ENCODE measurements at regions not wholly inside any gene's neighbourhood (a gene's known extent, or its start where the extent isn't known, plus 50 kb on each side); places are given as distances from the start of the nearest gene placed in this dataset.

GRCh38 chr10:113263056-113263455, 289.8 kb upstream of the HABP2 start:
- no peaks in the 10 kb centered on the region for H3K9me3 Mint-ChIP-seq
- DNase-seq (ENCODE audit: low spot score): no peak

More at GRCh38 chr10:113263056-113263455, 289.8 kb upstream of the HABP2 start:
- H4K20me1 ChIP-seq (replicated peaks; ENCODE audit: insufficient read depth): no peaks in the 10 kb centered on the region
- no peaks in the 10 kb centered on the region for H3K36me3 Mint-ChIP-seq (ENCODE audit: low read depth)
- H3K36me3 ChIP-seq (ENCODE audit: insufficient read depth): no peaks in the 10 kb centered on the region
- no peak overlapping the region for H3K4me3 Mint-ChIP-seq
- no peaks in the 10 kb centered on the region; the same call in 1 of the 2 replicates for H3K4me1 ChIP-seq (ENCODE audit: insufficient read depth)
- no peak overlapping the region for H3K4me3 ChIP-seq
- H3K9me2 ChIP-seq (ENCODE audit: insufficient read depth): no peaks in the 10 kb centered on the region
- peaks cover 2% of the 10 kb centered on the region for H3K27me3 Mint-ChIP-seq (ENCODE audit: insufficient read depth, low read depth, poor library complexity)
- no peak for TF ChIP-seq POLR2AphosphoS5 (IDR thresholded peaks at IDR 0.05; ENCODE audit: low read depth)
- no peak for TF ChIP-seq ZNF114 (CRISPR knock-in tag; IDR thresholded peaks at IDR 0.05)
- TF ChIP-seq ZNF462 (CRISPR knock-in tag; IDR thresholded peaks at IDR 0.05): no peak
- no peak for TF ChIP-seq EZH2phosphoT487 (IDR thresholded peaks at IDR 0.05; ENCODE audit: unreplicated experiment)
- TF ChIP-seq NANOG (IDR thresholded peaks at IDR 0.05; ENCODE audit: borderline replicate concordance): no peak
- no peak for TF ChIP-seq EZH2 (IDR thresholded peaks at IDR 0.05; ENCODE audit: low read depth, unreplicated experiment)
- no peak for TF ChIP-seq CREB1 (CRISPR knock-in tag; IDR thresholded peaks at IDR 0.05; ENCODE audit: low read depth)
- no peak for TF ChIP-seq JUNB (IDR thresholded peaks at IDR 0.05; ENCODE audit: unreplicated experiment)
- no peak for TF ChIP-seq STAT1 (IDR thresholded peaks at IDR 0.05; ENCODE audit: unreplicated experiment)
- no peak for TF ChIP-seq ZNF331 (CRISPR knock-in tag; IDR thresholded peaks at IDR 0.05; ENCODE audit: low read depth)
- no peak for TF ChIP-seq ETS1 (IDR thresholded peaks at IDR 0.05)
- TF ChIP-seq CTCF (conservative IDR thresholded peaks at IDR 0.05; ENCODE audit: low read depth in 2 of 2): no peak
- no peak for ATAC-seq
- H3K4me1 Mint-ChIP-seq: peaks cover 19% of the 10 kb centered on the region
- no peak overlapping the region for H3K4me2 ChIP-seq
- H3K79me2 ChIP-seq (replicated peaks; ENCODE audit: insufficient read depth): no peaks in the 10 kb centered on the region
- H3F3A ChIP-seq (replicated peaks; ENCODE audit: low read depth): no peaks in the 10 kb centered on the region
- no peak overlapping the region for H3K27ac Mint-ChIP-seq
- no peak overlapping the region for H3K27ac ChIP-seq (ENCODE audit: low read depth)
- 0 out of 2 replicates have a peak overlapping the region, but pooled peaks have one; percentile 39 for H2AFZ ChIP-seq
- H3K27me3 ChIP-seq (ENCODE audit: insufficient read depth): no peaks in the 10 kb centered on the region
